MM.1S (cell line): ENCODE measurements at regions not wholly inside any gene's neighbourhood (a gene's known extent, or its start where the extent isn't known, plus 50 kb on each side); places are given as distances from the start of the nearest gene placed in this dataset.

ENCODE experiments used
- DNase-seq: peaks from one replicate; pipeline ENCODE4 v3.0.0-alpha.2; 2015
- H2AFZ ChIP-seq: fragments of 300-600 bp; sonication (generic); 2 replicates; pipeline ENCODE4 v1.6.0; 2016; ENCODE audit warnings: antibody characterized with exemption, low read length
- H3F3A ChIP-seq: fragments of 300-600 bp; sonication (generic); 2 replicates; pipeline ENCODE4 v1.6.1; 2016; ENCODE audit warnings: mild to moderate bottlenecking, antibody characterized with exemption, low read length, moderate library complexity, mixed read lengths; ENCODE audit not compliant: insufficient read depth
- H3K27ac ChIP-seq: fragments of 300-600 bp; sonication (generic); 2 replicates; pipeline ENCODE4 v1.5.1; 2016; ENCODE audit warnings: mild to moderate bottlenecking, low read length
- H3K27me3 ChIP-seq: fragments of 300-600 bp; sonication (generic); replicated peaks from 2 replicates; pipeline ENCODE4 v1.6.0; 2016; ENCODE audit warnings: low read length; ENCODE audit not compliant: insufficient read depth
- H3K36me3 ChIP-seq: fragments of 300-600 bp; sonication (generic); replicated peaks from 2 replicates; pipeline ENCODE4 v1.6.1; 2016; ENCODE audit warnings: mild to moderate bottlenecking, low read length, mixed read lengths; ENCODE audit not compliant: insufficient read depth
- H3K4me1 ChIP-seq: fragments of 300-600 bp; sonication (generic); 2 replicates; pipeline ENCODE4 v1.6.1; 2016; ENCODE audit warnings: low read length, mixed read lengths
- H3K4me2 ChIP-seq: fragments of 300-600 bp; sonication (generic); 2 replicates; pipeline ENCODE4 v1.6.0; 2016; ENCODE audit warnings: low read depth, low read length
- H3K4me3 ChIP-seq: fragments of 300-600 bp; sonication (generic); 2 replicates; pipeline ENCODE4 v1.5.1; 2016; ENCODE audit warnings: low read length, mixed read lengths
- H3K79me2 ChIP-seq: fragments of 300-600 bp; sonication (generic); 2 replicates; pipeline ENCODE4 v1.6.1; 2016; ENCODE audit warnings: mixed run types, low read length, mixed read lengths
- H3K9ac ChIP-seq: fragments of 300-600 bp; sonication (generic); 2 replicates; pipeline ENCODE4 v1.6.1; 2016; ENCODE audit warnings: low read length, mixed read lengths
- H3K9me2 ChIP-seq: fragments of 300-600 bp; sonication (generic); replicated peaks from 2 replicates; pipeline ENCODE4 v1.6.1; 2016; ENCODE audit warnings: mild to moderate bottlenecking, low read length, mixed read lengths; ENCODE audit not compliant: insufficient read depth
- H3K9me3 ChIP-seq: fragments of 300-600 bp; sonication (generic); replicated peaks from 2 replicates; pipeline ENCODE4 v1.6.1; 2016; ENCODE audit warnings: mild to moderate bottlenecking, low read length, mixed read lengths; ENCODE audit not compliant: insufficient read depth
- H4K20me1 ChIP-seq: fragments of 300-600 bp; sonication (generic); 2 replicates; pipeline ENCODE4 v1.6.1; 2016; ENCODE audit warnings: mild to moderate bottlenecking, low read length, moderate library complexity, mixed read lengths; ENCODE audit not compliant: insufficient read depth
- EZH2 ChIP-seq: fragments of 300-600 bp; sonication (generic); optimal IDR thresholded peaks from 2 replicates; pipeline ENCODE3; 2017; ENCODE audit warnings: low read depth, mild to moderate bottlenecking, antibody characterized with exemption, low read length, mixed read lengths
- EZH2phosphoT487 ChIP-seq: fragments of 300-600 bp; sonication (generic); IDR thresholded peaks from 2 replicates; pipeline ENCODE4 v1.6.1; 2018; ENCODE audit warnings: antibody characterized with exemption, low read length
- TF ChIP-seq, protein P1 (sequence below): fragments of 300-600 bp; sonication (generic); IDR thresholded peaks from 2 replicates; pipeline ENCODE4 v1.5.1; 2016; ENCODE audit warnings: antibody characterized with exemption, low read length, mixed read lengths

DNA sequence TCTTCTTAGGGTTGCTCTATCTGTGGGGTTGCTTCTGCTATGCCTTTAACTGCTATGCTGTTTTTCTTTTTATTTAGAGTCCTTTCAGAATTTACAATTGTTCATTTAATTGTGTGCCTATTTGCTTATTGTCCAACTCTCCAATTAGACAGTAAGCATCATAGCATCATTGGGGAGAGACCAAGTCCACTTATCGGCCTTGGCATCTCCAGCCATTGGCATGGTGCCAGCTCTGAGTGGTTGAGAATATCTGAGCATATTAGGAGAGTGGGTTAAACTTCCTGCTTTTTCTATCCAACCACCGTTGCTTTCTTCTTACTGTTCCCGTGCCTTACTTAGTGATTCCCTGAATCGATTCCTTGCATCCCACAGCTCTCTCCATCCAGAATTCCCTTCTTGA, 535.0 kb downstream of the AJAP1 start:
- H3K9me3 ChIP-seq = no peaks in the 10 kb centered on the region
- H3K4me1 ChIP-seq = no peaks in the 10 kb centered on the region
- no peak overlapping the region for H3K9ac ChIP-seq
- no peaks in the 10 kb centered on the region for H3K79me2 ChIP-seq
- H4K20me1 ChIP-seq = no peaks in the 10 kb centered on the region
- H3K27me3 ChIP-seq = peaks cover 36% of the 10 kb centered on the region
- no peak for DNase-seq
- no peak overlapping the region for H3K4me2 ChIP-seq
- no peak overlapping the region for H3K4me3 ChIP-seq
- H2AFZ ChIP-seq = no peak overlapping the region
- H3F3A ChIP-seq = no peaks in the 10 kb centered on the region
- H3K36me3 ChIP-seq = no peaks in the 10 kb centered on the region
- TF ChIP-seq EZH2 (no peak), EZH2phosphoT487 (no peak)
- TF ChIP-seq, protein P1, sequence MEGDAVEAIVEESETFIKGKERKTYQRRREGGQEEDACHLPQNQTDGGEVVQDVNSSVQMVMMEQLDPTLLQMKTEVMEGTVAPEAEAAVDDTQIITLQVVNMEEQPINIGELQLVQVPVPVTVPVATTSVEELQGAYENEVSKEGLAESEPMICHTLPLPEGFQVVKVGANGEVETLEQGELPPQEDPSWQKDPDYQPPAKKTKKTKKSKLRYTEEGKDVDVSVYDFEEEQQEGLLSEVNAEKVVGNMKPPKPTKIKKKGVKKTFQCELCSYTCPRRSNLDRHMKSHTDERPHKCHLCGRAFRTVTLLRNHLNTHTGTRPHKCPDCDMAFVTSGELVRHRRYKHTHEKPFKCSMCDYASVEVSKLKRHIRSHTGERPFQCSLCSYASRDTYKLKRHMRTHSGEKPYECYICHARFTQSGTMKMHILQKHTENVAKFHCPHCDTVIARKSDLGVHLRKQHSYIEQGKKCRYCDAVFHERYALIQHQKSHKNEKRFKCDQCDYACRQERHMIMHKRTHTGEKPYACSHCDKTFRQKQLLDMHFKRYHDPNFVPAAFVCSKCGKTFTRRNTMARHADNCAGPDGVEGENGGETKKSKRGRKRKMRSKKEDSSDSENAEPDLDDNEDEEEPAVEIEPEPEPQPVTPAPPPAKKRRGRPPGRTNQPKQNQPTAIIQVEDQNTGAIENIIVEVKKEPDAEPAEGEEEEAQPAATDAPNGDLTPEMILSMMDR = no peak
- no peaks in the 10 kb centered on the region for H3K9me2 ChIP-seq
- H3K27ac ChIP-seq = no peak overlapping the region

DNA sequence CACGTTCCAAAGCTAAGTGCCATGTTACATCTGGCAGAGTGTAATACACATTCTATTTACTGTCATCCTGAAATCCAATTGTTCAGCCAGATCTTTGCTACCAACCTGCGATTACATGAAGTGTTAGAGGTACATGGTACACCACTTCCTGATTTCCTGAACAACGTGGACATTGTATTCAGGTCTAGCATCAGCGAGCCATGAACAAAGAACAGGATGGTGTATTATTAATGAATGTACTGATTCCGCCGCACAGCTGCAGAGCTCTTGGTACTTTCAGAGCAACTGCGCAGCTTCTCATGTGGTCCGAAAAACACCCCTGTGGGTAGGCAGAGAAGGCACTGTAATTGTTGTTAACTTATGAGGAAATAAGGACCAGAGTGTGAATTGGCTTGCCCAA, 511.4 kb downstream of the AJAP1 start:
- Histone ChIP-seq H3K9ac (no peak overlapping the region), H3K9me3 (no peaks in the 10 kb centered on the region), H3K9me2 (no peaks in the 10 kb centered on the region), H3F3A (no peaks in the 10 kb centered on the region), H3K4me1 (no peaks in the 10 kb centered on the region), H3K79me2 (no peaks in the 10 kb centered on the region), H3K27me3 (peaks cover 46% of the 10 kb centered on the region), H4K20me1 (no peaks in the 10 kb centered on the region), H3K27ac (no peak overlapping the region), H2AFZ (no peak overlapping the region), H3K4me2 (no peak overlapping the region), H3K4me3 (no peak overlapping the region), H3K36me3 (no peaks in the 10 kb centered on the region)
- no peak for DNase-seq
- TF ChIP-seq EZH2 (no peak), EZH2phosphoT487 (no peak)
- TF ChIP-seq, protein P1 = no peak

DNA sequence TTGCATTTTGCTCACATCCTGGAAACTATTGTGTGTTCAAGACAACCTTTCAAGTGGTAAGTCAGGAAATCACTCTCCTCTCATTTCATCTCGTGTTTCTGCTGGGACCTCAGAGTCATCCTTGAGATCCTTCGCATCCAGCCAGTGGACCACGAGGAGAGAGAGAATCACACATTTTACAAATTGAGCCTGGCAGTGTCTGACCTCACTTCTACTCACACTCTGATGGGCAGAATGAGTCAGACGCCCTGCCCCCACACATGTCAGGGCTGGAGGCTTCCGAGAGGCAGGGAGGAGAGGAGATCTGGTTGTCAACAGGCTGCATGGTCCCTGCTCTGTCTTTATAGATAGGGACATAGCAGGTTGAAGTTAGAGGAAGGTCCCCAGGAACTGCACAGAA, 509.7 kb downstream of the AJAP1 start:
- no peaks in the 10 kb centered on the region for H3K79me2 ChIP-seq
- no peaks in the 10 kb centered on the region for H3K4me1 ChIP-seq
- no peaks in the 10 kb centered on the region for H4K20me1 ChIP-seq
- peaks cover 48% of the 10 kb centered on the region for H3K27me3 ChIP-seq
- H3K36me3 ChIP-seq = no peaks in the 10 kb centered on the region
- no peak overlapping the region for H3K9ac ChIP-seq
- TF ChIP-seq, protein P1 = no peak
- TF ChIP-seq EZH2 (no peak), EZH2phosphoT487 (no peak)
- H3K4me2 ChIP-seq = no peak overlapping the region
- no peaks in the 10 kb centered on the region for H3K9me2 ChIP-seq
- no peak overlapping the region for H3K4me3 ChIP-seq
- H3K9me3 ChIP-seq = no peaks in the 10 kb centered on the region
- DNase-seq = no peak
- no peak overlapping the region for H3K27ac ChIP-seq
- H3F3A ChIP-seq = no peaks in the 10 kb centered on the region
- no peak overlapping the region for H2AFZ ChIP-seq
